ENCODE measurements at regions not wholly inside any gene's neighbourhood (a gene's known extent, or its start where the extent isn't known, plus 50 kb on each side); places are given as distances from the start of the nearest gene placed in this dataset.
A peak's percentile ranks its signal among the peaks of the same experiment; 100 is the strongest.
"Not testable (repeated sequence)": the region's sequence is repeated elsewhere in the genome, so short reads cannot be mapped to it uniquely, and the experiment has no call there.

DNA sequence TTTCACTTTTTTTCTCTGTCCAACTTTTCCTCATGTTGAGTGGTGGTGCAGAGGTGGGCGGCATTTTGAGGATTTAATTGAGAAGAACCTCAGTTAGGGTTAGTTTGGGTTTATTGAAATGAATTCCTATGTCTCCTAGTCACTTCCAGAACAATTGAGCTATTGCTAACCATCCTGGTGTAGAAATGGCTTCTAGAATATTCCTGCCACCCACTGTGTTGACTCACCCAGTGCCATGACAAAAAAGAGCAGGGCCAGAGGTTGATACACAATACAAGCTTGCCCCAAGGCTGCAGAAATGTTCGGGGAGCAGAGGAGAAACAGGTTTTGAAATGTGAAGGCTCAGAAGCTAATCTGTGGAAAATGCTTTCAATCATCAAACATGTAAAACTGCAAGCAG is 167.1 kb upstream of the TRIB2 start:
- Mint-ChIP-seq H3K4me1 (ENCODE audit: low read depth) (peaks cover 14% of the 10 kb centered on the region), H3K36me3 (peaks cover 3% of the 10 kb centered on the region), H3K27ac (no peak overlapping the region), H3K4me3 (no peak overlapping the region), H3K9me3 (ENCODE audit: low read depth) (no peaks in the 10 kb centered on the region), H3K27me3 (no peaks in the 10 kb centered on the region)

DNA sequence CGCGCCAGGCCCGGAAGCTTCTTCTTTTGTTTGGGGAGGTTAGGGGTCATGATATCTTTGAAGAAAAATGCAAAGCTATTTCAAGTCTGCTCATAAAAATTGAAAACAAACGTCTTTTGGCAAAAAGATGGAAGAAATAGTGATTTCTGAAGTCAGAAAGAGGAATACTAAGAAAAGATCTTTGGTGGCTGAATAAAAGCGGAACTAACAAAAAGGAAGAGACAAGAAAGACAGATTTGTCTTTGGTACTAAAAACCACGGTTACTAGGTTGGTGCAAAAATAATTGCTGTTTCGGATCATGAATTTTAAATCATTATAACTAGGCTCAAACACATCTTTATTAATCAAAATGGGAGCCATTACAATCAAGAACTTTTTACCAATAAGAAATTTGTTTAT is 164.6 kb upstream of the TRIB2 start:
- Mint-ChIP-seq H3K9me3 (ENCODE audit: low read depth) (no peaks in the 10 kb centered on the region), H3K4me3 (no peak overlapping the region), H3K4me1 (ENCODE audit: low read depth) (peaks cover 39% of the 10 kb centered on the region), H3K36me3 (peaks cover 2% of the 10 kb centered on the region), H3K27ac (no peak overlapping the region), H3K27me3 (no peaks in the 10 kb centered on the region)

DNA sequence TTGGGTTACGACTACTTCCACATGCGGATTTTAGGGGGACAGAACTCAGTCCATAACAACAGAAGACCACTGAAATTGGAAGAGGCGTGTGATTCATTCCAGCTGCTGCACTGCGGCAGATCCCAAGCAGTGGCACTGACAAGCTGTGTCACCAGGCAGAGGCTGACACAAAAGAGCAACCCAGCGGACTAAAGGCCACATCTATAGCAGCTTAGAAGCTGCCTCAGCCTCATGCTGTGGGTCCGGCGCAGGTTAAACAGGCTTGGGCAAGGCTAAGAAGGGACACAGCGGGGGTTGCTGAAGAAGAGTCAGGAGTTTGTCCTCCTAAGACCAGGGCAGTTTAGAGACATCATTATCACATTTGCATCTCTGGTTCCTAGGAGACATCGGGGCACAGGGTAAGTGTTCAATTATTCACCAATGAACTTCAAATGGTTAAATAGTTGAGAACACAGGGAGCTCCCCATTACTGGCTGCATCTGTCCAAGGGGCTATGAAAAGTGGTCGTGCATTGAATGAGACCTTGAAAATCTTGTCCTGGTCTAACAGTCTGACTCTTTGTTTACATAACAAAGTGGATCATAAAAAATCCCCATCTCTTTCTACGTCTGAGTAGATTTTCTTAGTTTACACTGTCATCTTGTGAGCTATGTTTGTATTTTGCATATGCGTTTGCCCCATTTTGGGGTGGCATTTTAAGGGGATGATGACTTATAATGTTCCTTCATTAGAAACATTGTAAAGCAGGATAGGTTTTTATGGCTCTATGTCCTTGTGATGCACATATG is 162.3 kb upstream of the TRIB2 start:
- no peaks in the 10 kb centered on the region for H3K27me3 Mint-ChIP-seq
- H3K4me3 Mint-ChIP-seq: peak overlapping the region; percentile 64
- H3K9me3 Mint-ChIP-seq (ENCODE audit: low read depth): no peaks in the 10 kb centered on the region
- H3K4me1 Mint-ChIP-seq (ENCODE audit: low read depth): peaks cover 40% of the 10 kb centered on the region
- peak overlapping the region; percentile 86 for H3K27ac Mint-ChIP-seq
- H3K36me3 Mint-ChIP-seq: peaks cover 2% of the 10 kb centered on the region

DNA sequence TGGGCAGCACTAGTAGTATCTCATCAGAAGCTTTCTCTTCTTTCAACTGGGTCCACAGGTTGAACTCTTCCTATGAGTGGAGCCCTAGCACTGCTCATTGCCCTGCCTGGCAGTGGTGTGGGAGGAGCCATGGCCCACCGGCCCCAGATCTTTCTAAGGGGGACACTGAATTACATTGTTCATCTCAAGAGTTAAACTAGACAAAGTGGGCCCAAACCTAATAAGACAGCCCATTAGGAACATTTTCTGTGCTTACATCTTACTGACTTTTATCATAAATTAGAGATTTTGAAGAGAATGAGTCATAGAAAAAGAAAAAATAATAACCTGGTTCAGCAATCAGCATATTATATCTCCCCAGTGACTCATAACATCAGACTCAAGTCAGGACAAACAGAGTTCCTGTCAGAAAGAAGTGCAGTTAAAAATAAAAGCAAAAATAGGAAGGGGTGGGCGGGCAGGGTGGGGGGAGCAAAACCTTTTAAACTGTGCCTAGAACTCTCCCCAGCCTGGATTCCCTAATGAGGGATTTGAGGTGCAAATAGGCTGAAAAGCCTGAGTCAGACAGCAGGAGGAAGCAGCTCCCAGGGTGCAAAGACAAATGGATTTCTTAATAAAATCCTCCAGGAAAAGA is 161.6 kb upstream of the TRIB2 start:
- Mint-ChIP-seq H3K4me1 (ENCODE audit: low read depth) (peaks cover 40% of the 10 kb centered on the region), H3K27me3 (no peaks in the 10 kb centered on the region), H3K9me3 (ENCODE audit: low read depth) (no peaks in the 10 kb centered on the region), H3K36me3 (peaks cover 2% of the 10 kb centered on the region), H3K4me3 (peak overlapping the region; percentile 64), H3K27ac (peak overlapping the region; percentile 86)

DNA sequence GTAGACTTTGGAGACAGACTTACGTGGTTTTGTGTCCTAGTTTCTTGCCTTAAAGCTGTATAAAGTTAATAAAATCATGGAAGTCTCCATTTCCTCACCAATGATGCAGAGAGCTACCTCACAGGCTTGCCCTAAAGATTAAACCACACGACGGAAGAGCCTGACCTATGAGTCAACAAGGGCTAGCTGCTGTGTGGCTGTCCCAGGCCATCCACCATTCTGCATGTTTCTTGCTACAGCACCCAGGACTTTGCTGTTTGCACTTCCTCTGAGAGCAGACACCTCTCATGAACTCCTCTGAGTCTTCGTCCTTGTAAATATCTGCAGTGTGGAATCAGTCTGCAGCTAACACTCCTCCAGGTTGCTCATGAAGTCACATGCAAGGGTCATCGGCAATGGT is 160.0 kb upstream of the TRIB2 start:
- Mint-ChIP-seq H3K9me3 (ENCODE audit: low read depth) (no peaks in the 10 kb centered on the region), H3K27me3 (no peaks in the 10 kb centered on the region), H3K36me3 (no peaks in the 10 kb centered on the region), H3K4me1 (ENCODE audit: low read depth) (peaks cover 40% of the 10 kb centered on the region), H3K4me3 (no peak overlapping the region), H3K27ac (peak overlapping the region; percentile 30)

DNA sequence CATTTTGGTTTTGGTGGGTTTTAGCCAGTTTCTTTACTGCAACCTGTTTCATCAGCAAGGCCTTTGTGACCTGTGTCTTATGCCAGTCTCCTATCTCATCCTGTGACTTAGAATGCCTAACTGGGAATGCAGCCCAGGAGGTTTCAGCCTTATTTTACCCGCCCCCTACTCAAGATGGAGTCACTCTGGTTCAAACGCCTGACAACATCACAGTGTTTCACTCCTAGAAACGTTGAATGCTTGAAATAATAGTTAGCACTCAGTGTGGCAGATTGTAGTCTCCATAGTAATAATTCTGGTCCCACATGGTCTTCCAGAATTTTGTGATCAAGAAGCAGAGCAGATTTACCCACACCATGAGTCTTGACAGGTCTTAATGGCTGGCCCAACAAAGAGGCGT is 159.0 kb upstream of the TRIB2 start:
- Mint-ChIP-seq H3K36me3 (no peaks in the 10 kb centered on the region), H3K4me3 (no peak overlapping the region)

DNA sequence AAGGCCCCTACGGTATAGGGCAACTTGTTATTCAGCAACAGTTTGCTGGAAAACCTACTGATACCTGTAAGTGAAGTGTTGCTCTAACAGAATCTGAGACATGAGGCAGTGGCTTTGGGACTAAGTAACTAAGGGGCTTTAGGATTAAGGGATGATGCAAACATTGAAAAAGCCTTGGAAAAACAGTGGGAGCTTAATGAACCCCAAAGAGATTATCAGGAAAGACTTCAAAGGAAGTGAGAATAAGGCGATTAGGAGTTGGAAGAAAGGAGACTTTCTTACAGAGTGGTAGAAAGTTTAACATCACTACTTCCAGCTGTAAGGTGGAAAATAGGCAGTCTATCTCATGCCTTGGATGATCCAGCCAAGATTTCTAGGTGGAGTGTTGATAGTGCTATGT is 158.2 kb upstream of the TRIB2 start:
- Mint-ChIP-seq H3K9me3 (ENCODE audit: low read depth) (no peaks in the 10 kb centered on the region), H3K27ac (no peak overlapping the region), H3K4me3 (no peak overlapping the region), H3K36me3 (no peaks in the 10 kb centered on the region), H3K4me1 (ENCODE audit: low read depth) (peaks cover 42% of the 10 kb centered on the region), H3K27me3 (no peaks in the 10 kb centered on the region)

More for the DNA sequence above, 159.0 kb upstream of the TRIB2 start:
- no peaks in the 10 kb centered on the region for H3K27me3 Mint-ChIP-seq
- H3K9me3 Mint-ChIP-seq (ENCODE audit: low read depth): no peaks in the 10 kb centered on the region
- peaks cover 44% of the 10 kb centered on the region for H3K4me1 Mint-ChIP-seq (ENCODE audit: low read depth)
- no peak overlapping the region for H3K27ac Mint-ChIP-seq

DNA sequence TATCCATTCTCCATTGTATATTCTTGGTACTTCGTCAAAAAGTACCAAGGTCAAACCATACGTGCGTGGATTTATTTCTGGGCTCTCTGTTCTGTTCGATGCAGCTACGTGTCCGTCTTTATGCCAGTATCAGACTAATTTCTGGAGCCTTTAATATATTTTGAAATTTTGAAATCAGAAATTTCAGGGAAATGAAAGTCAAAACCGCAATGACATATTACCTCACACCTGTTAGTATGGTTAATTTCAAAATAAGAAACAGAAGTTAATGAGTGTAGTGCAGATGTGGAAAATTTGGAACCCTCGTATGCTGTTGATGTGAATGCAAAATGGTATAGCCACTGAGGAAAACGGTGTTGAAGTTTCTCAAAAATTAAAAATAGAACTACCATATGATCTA is 156.1 kb upstream of the TRIB2 start:
- no peaks in the 10 kb centered on the region for H3K27me3 Mint-ChIP-seq
- no peaks in the 10 kb centered on the region for H3K9me3 Mint-ChIP-seq (ENCODE audit: low read depth)
- no peak overlapping the region for H3K27ac Mint-ChIP-seq
- H3K4me3 Mint-ChIP-seq: no peak overlapping the region
- H3K4me1 Mint-ChIP-seq (ENCODE audit: low read depth): peaks cover 31% of the 10 kb centered on the region
- no peaks in the 10 kb centered on the region for H3K36me3 Mint-ChIP-seq

DNA sequence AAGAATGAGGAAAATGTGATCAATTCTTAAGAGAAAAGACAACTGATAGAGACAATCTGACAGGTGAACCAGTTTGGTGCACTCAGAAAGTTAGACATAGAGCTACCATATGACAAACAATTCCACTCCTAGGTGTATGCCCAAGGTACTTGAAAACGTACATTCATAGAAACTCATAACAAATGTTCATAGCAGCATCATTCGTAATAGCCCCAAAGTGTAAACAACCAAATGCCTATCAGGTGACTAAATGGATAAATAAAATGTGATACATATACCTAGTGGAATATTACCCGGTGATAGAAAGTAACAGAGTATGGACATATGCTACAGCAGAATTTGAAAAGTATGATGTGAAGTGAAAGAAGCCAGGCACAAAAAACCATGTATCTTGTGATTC is 149.3 kb upstream of the TRIB2 start:
- no peak overlapping the region for H3K4me3 Mint-ChIP-seq
- no peaks in the 10 kb centered on the region for H3K36me3 Mint-ChIP-seq
- H3K27ac Mint-ChIP-seq: no peak overlapping the region

DNA sequence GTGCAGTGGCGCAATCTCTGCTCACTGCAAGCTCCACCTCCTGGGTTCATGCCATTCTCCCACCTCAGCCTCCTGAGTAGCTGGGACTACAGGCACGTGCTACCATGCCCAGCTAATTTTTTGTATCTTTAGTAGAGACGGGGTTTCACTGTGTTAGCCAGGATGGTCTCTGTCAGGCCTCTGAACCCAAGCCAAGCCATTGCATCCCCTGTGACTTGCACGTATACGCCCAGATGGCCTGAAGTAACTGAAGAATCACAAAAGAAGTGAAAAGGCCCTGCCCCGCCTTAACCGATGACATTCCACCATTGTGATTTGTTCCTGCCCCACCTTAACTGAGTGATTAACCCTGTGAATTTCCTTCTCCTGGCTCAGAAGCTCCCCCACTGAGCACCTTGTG is 147.2 kb upstream of the TRIB2 start:
- H3K27ac Mint-ChIP-seq; H3K27me3 Mint-ChIP-seq; H3K4me3 Mint-ChIP-seq; H3K36me3 Mint-ChIP-seq; H3K4me1 Mint-ChIP-seq (ENCODE audit: low read depth); H3K9me3 Mint-ChIP-seq (ENCODE audit: low read depth): not testable (repeated sequence)

More for the DNA sequence above, 149.3 kb upstream of the TRIB2 start:
- Mint-ChIP-seq H3K27me3 (no peaks in the 10 kb centered on the region), H3K9me3 (ENCODE audit: low read depth) (no peaks in the 10 kb centered on the region), H3K4me1 (ENCODE audit: low read depth) (peaks cover 8% of the 10 kb centered on the region)

DNA sequence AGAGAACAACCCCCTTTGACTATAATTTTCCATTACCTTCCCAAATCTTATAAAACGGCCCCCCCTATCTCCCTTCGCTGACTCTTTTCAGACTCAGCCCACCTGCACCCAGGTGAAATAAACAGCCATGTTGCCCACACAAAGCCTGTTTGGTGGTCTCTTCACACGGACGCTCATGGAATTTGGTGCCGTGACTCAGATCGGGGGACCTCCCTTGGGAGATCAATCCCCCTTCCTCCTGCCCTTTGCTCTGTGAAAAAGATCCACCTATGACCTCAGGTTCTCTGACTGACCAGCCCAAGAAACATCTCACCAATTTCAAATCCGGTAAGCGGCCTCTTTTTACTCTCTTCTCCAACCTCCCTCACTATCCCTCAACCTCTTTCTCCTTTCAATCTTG is 146.8 kb upstream of the TRIB2 start:
- H3K9me3 Mint-ChIP-seq (ENCODE audit: low read depth); H3K27ac Mint-ChIP-seq; H3K36me3 Mint-ChIP-seq; H3K27me3 Mint-ChIP-seq; H3K4me1 Mint-ChIP-seq (ENCODE audit: low read depth); H3K4me3 Mint-ChIP-seq: not testable (repeated sequence)

DNA sequence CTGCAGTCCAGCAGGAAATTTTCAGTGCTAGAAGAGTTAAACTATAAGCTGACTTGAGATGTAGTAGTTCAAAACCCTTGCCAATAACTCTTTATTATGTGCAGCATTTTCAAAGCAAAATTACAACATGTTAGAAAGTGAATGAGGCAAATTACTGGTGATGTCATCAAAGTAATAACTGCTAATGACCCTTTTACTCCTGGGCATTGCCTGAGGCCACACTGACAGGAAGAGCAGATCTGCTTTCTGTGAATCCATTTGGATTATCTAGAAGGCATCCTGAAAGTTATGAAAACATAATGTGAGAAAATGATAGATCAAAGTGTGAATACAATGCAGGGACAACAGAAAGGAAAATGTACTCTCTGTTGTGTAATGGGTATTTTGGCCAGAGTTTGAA is 139.6 kb upstream of the TRIB2 start:
- no peak overlapping the region for H3K27ac Mint-ChIP-seq
- H3K4me1 Mint-ChIP-seq (ENCODE audit: low read depth): no peaks in the 10 kb centered on the region
- H3K27me3 Mint-ChIP-seq: no peaks in the 10 kb centered on the region
- H3K4me3 Mint-ChIP-seq: no peak overlapping the region
- no peaks in the 10 kb centered on the region for H3K9me3 Mint-ChIP-seq (ENCODE audit: low read depth)
- no peaks in the 10 kb centered on the region for H3K36me3 Mint-ChIP-seq

DNA sequence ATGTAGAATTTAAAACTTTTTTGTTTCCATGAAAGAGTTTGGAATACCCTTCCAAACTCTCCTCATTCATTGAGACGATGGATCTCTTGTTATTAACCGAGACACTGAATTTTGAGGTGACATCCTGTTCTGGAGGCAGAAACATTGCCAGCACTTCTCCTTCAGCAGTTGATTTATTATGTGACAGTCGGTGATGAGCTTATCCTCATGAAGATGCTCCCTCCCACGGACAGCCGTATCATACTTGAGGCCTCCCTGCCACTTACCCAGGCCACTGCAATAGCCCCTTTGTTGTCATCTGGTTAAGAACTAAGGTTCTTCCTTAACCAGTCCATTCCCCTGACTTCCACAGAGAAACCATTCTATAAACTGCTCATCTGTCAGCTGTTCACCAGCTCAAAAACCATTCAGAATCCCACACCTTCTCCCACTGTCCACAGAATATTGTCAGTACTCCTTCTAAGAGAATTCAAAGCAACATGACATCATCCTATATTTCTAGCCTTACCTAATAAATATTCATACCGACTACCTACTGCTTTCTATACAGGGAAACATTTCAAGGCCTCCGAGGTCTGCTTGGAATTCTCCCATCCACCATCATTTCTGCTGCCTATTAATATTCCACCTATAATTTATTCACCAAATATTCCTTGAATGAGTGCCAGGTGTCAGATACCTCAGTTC is 139.0 kb upstream of the TRIB2 start:
- Mint-ChIP-seq H3K36me3 (no peaks in the 10 kb centered on the region), H3K4me3 (no peak overlapping the region), H3K9me3 (ENCODE audit: low read depth) (no peaks in the 10 kb centered on the region), H3K27me3 (no peaks in the 10 kb centered on the region), H3K4me1 (ENCODE audit: low read depth) (no peaks in the 10 kb centered on the region), H3K27ac (no peak overlapping the region)

DNA sequence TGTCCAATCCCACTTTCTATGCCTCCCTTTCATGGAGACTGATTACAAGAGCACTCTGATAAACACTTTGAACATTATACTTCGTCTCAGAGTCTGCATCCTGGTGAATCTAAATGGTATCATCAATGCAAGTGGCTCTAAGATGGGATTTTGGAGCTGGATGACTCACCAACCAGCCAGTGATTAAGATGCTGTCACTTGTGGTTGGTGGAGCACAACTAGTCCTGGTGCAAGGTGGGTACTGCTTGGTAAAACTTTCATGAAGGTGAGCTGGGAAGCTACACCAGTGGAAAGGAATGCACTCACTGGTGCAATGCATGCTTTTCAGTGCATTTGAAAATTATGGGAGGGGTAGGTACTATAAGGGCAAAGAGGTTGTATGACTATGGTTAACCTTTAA is 137.7 kb upstream of the TRIB2 start:
- Mint-ChIP-seq H3K9me3 (ENCODE audit: low read depth) (no peaks in the 10 kb centered on the region), H3K27ac (no peak overlapping the region), H3K36me3 (no peaks in the 10 kb centered on the region), H3K27me3 (no peaks in the 10 kb centered on the region), H3K4me3 (no peak overlapping the region), H3K4me1 (ENCODE audit: low read depth) (no peaks in the 10 kb centered on the region)

DNA sequence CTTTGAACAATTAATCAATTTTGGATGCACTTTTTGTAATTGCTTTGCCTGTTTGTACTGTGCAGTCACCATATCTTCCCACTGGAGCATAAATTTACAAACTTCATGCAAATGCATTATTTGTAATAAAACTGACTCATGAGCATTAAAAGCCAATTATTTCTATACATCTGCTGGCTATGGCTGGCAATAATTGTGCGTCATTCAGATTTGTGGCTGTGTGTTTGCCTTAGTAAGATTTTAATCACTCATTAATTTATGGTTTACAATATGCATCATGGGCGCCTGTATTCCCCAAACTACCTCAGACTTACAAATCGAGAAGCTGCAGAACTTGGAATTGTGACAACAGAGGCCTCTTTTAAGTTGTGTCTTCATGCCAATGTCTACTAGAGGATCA is 132.4 kb upstream of the TRIB2 start:
- Mint-ChIP-seq H3K4me1 (ENCODE audit: low read depth) (peaks cover 26% of the 10 kb centered on the region), H3K4me3 (no peak overlapping the region), H3K9me3 (ENCODE audit: low read depth) (no peaks in the 10 kb centered on the region), H3K27me3 (no peaks in the 10 kb centered on the region), H3K36me3 (no peaks in the 10 kb centered on the region), H3K27ac (no peak overlapping the region)

All from activated naive CD8-positive, alpha-beta T cell (primary cell).